Fibroblast of lung (primary cell): ENCODE measurements at regions not wholly inside any gene's neighbourhood (a gene's known extent, or its start where the extent isn't known, plus 50 kb on each side); places are given as distances from the start of the nearest gene placed in this dataset.

ENCODE experiments used
- CTCF ChIP-seq, 2 donors: IDR thresholded peaks in 1 of 2; conservative IDR thresholded peaks in 1 of 2; 1 replicate in 1 of 2; 2 replicates in 1 of 2; pipeline ENCODE4 v1.5.1; 2011 to 2012; ENCODE audit warnings: low read length in 2 of 2, control low read depth in 1 of 2, inconsistent platforms in 1 of 2, low read depth in 1 of 2, mild to moderate bottlenecking in 1 of 2
- EZH2 ChIP-seq: IDR thresholded peaks from 2 replicates; pipeline ENCODE4 v1.5.1; 2012; ENCODE audit warnings: low read length, control low read depth, mild to moderate bottlenecking; ENCODE audit errors: missing control alignments

GRCh38 chrX:39832211-39832610 is 265.5 kb downstream of the BCOR start:
- TF ChIP-seq CTCF (conservative IDR thresholded peaks at IDR 0.05 in 1 of 2, IDR thresholded peaks at IDR 0.05 in 1 of 2; ENCODE audit: low read depth in 1 of 2, low read length in 2 of 2) (no peak), EZH2 (no peak)
